HG03025 (cell line): ENCODE measurements at regions not wholly inside any gene's neighbourhood (a gene's known extent, or its start where the extent isn't known, plus 50 kb on each side); places are given as distances from the start of the nearest gene placed in this dataset.

Experiments
- ATAC-seq: cut with Tn5 transposase; IDR thresholded peaks from one replicate; pipeline ENCODE4 v1.9.1; 2021; ENCODE audit warnings: mild to moderate bottlenecking, moderate library complexity; ENCODE audit not compliant: unreplicated experiment, low FRiP score

DNA sequence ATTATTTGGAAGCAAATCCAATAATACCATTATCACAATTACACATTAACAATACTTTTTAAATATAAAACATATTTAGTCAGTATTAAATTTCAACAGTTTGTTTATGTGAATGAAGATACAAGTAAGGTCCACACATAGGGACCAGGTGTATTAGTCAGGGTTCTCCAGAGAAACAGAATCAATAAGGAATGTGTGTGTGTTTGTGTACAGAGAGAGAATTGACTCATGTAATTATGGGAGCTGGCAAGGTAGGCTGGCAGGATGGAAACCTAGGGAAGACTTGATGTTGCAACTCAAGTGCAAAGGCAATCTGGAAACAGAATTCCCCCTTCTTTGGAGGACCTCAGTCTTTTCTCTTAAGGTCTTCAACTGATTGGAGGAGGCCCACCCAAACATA lies 123.2 kb upstream of the OTX2 start:
- no peak for ATAC-seq

DNA sequence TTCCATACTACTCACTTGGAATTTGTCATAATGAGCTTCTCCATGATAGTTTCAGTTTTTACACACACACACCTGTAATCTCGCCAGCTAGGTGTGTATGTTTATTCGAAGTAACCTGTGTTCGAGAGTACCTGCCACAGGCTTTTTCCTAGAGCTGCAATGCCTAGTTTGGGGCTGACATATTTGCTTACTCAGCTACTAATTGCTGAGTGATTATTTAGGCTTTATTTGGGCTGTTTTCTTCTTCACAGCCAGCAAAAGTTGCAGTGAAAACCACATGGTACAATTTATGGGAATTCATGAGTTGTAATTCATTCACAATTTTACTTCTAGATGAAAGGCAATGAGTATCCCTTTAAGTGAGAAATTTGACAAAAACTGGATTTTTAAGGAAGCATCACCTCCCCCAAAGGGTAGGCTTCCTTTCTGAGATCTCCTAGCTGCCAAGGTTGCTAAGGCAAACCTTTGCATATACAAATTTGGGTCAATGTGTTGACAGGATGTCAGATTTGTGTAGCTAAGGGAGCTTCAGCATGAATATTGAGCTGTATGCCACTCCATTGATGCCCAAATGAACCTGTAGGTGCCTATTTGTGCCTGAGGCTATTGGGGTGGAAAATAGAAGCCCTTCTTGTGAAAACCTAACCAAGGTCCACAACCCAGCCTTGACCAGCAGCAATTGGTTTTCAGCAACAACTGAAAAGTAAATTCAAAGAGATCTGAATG lies 108.7 kb upstream of the OTX2 start:
- no peak for ATAC-seq

DNA sequence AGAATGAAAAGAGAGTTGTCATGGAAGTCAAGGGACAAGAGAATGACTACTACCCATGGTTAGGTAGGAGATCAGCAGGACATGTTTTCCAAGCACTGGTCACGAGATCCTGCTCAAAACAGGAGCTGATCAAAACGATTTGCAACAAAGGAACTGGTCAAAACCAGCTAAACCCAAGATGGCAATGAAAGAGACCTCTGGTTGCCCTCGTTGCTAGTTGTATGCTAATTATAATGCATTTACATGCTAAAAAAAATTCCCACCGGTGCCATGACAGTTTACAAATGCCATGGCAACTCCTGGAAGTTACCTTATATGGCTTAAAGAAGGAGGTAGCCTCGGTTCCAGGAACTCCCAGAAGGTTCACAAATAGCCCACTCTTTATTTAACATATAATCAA lies 95.0 kb upstream of the OTX2 start:
- no peak for ATAC-seq

DNA sequence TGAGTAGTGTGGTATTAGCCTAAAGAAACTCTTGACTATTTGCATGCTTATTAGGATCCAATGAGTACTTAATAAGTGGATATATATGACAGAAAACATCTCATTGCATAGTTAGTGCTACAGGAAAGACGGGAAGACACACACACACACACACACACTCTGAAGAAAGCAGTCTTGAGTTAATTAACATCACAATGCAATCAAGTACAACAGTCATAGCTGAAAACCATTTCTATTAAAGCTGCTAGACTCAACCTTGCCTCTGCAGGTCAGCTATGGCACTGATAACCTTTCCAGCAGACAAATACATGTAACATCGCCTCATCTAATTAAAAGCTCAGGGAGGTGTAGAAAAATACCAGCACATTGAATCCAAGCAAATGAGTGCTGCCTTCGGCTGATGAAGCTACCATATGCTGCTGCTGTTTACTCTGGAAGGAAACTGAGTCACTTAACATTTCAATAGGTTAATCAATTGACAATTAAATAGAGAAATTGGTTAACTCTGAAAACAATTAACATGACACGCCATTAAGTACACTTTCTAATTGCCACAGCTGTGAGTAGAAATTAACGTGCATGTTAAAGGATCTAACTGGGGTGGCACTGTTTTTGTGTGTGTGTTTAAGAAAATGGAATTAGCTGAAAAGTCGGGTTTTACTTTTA lies 93.2 kb upstream of the OTX2 start:
- no peak for ATAC-seq

GRCh38 chr14:56902385-56902784 lies 92.1 kb upstream of the OTX2 start:
- no peak for ATAC-seq

GRCh38 chr14:56900726-56901125 lies 90.4 kb upstream of the OTX2 start:
- ATAC-seq, result no peak

DNA sequence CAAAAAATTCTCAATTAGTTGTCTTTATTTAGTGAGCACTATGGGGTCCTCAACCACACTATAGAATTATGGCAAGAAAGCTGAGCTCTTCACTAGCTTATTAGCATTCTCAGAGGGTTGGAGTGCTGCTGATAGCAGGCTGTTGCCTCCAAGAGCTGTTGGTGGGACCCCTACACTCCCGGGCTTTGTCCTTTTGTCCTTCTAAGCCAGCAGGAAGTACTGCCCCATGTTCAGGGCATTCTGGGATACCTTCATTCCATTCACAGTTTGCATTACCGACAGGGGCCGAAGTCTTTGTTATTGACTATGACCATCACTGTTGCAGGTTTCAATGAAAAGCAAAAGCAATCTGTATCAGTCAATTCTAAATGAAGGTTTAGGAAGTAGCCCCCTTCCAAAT lies 89.5 kb upstream of the OTX2 start:
- no peak for ATAC-seq

- ATAC-seq, result no peak
These were observed 86.6 kb upstream of the OTX2 start for GRCh38 chr14:56896922-56897321.

DNA sequence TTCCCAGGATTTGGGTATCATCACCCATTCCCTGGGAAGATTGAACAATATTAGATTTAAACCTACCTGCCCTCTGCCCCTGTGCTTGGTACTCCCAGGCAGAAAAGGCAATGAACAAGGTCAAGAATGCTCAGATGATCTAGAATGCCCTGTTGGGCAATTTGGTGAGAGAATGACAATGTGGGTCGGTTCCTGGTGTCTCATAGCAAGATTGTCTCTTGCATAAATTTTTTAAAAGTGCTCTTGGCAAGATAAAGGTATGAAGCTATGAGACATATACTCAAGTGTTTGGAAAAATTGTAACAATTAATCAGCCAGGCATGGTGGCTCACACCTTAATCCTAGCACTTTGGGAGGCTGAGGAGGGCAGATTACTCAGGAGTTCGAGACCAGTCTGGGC lies 86.0 kb upstream of the OTX2 start:
- no peak for ATAC-seq

DNA sequence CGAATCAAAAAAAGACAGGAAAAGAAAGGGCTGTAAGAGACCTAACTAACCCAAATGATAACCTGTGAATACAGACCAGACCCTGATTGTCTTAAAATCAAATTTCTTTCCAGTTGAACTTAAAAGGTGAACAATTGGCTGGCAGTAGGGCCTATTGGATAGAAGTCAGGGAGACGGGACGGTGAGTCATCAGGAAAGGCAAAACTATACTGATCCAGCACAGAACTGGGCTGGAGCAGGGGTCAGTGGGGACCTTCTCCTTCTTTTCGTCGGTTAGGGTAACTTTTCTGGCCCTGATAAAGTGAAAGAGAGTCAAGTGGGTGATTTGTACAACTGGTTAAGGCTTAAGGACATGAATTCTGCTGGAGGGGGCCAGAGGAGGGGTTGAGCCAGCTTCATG lies 84.9 kb upstream of the OTX2 start:
- ATAC-seq, result no peak

DNA sequence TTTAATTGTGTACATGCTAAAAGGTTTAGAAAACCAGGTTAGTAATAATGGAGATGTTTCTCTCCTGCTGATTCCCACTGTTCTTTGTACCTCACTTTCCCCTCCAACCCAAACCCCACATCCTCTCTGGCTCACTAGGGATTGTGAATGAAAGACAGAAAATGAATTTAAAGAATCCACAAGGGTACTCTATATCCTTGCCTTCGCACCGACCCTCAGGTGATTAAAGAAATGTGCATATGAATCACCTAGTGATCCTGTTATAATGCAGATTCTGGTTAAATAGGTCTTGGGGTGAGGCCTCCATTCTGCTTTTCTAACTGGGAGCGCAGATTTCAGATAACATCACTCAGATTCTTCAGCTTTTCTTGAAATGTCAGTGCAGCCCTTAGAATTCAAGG lies 84.3 kb upstream of the OTX2 start:
- ATAC-seq, result no peak

- ATAC-seq, result no peak
These were observed 82.7 kb upstream of the OTX2 start for GRCh38 chr14:56892959-56893358.

GRCh38 chr14:56891226-56891625 lies 80.9 kb upstream of the OTX2 start:
- no peak for ATAC-seq

DNA sequence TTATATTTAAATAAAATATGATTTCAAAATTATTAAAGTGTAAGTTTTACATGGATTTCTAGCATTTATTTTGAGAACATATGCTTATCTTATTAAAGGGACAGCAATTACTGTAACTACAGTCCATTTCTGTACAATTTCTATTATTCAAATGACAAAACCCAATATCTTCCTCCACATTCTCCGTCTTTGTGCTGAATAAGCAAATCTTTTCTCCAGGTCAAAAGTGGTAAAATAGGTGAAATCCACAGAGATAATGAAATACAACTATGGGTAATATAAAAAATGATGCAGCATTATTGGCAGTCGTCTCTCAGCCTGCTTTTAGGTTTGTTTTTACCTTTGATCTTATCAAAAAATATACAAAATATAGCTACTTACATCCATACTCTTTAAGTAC lies 79.4 kb upstream of the OTX2 start:
- no peak for ATAC-seq

- no peak for ATAC-seq
These were observed 78.0 kb upstream of the OTX2 start for GRCh38 chr14:56888274-56888673.

GRCh38 chr14:56887216-56887615 lies 76.9 kb upstream of the OTX2 start:
- no peak for ATAC-seq

- ATAC-seq, result no peak
These were observed 76.3 kb upstream of the OTX2 start for GRCh38 chr14:56886471-56887062.

DNA sequence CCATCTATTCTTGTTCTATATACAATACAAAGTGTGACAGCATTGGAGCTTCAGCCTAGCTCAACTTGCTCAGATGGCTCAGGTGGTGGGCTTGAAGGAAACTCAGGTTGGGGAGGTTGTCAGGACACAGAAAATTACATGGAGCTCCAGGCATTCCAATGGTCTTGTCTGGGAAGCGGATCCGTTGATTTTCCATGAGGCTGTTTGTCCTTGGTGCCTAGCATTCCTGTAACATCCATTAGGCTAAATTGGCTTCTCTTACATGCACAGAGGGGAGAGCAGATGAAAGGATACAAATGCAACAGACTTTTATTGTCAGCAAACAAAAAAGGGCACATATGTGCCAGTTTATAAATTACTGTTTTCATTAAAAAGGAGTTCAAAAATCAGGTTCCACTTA lies 75.5 kb upstream of the OTX2 start:
- no peak for ATAC-seq

DNA sequence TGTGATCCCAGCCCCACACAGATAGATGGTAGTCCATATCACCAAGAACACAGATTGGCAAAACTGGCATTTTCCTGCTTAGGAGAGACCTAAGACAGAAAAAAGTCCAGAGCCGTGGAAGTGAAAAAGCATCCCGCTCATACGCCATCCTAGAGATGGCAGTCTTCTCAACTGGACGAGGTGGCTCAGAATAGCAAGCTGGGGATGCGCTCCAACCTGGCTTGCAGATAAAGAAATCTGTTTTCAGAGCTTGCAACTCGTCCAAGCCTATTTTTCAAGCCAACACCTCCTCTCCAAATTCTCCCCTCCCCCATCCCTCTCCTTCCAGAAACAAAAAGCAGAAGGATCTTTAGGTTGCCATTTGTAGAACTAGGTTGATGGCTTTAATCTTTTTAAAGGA lies 74.3 kb upstream of the OTX2 start:
- no peak for ATAC-seq

DNA sequence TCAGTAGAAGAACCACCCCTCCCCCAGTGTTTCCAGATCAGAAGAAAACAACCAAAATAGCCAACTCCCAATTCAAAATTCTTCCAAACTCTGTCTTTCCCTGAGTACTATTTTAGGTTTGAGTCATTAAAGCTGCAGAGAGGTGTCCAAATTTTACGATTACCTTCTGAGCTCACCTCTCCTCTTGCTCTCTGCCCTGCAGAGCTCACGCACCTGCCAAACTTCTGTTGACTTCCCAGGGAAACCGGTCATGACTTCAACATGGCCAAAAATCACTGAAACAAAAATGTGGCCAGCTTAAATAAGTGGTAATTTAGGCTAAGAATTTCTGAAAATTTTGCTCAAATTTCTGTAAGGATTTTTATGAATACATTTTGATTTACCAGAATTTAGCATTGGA lies 70.9 kb upstream of the OTX2 start:
- no peak for ATAC-seq

- ATAC-seq, result no peak
These were observed 68.5 kb upstream of the OTX2 start for GRCh38 chr14:56878766-56879165.

- no peak for ATAC-seq
These were observed 64.9 kb upstream of the OTX2 start for GRCh38 chr14:56875104-56875675.
